ENCODE measurements at regions not wholly inside any gene's neighbourhood (a gene's known extent, or its start where the extent isn't known, plus 50 kb on each side); places are given as distances from the start of the nearest gene placed in this dataset.

DNA sequence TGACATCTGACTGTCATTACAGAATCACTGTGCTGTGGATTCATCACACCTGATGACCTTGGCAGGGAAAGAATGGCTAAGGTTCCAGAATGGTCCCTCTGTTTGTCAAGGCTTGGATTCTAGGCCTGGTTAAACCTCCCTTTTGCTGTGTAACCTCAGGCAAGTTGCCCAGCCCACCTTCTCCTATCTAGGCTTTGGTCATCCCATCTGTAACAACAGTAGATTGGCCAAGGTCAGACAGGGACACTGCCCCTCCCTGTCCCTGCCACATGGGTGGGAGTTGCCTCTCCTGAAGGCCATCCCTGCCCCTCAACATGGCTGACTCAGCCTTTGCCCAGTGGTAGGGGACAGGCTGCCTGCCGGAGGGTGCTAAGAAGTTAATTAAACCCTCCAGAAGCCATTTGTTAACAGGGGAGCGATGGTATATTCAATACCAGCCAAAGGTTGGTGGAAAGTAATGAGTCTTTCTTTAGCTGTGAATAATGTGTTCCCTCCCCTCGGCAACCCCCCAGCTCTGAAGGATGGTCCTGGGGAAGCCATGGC is 149.8 kb upstream of the PCBD1 start:
- TF ChIP-seq REST (IDR thresholded peaks at IDR 0.05; ENCODE audit: insufficient read depth in 1 of 2, low read depth in 2 of 2, low read length in 2 of 2) (no peak), POLR2AphosphoS5 (IDR thresholded peaks at IDR 0.05; ENCODE audit: low read depth, low read length) (no peak), FOXP2 (optimal IDR thresholded peaks at IDR 0.05; ENCODE audit: borderline replicate concordance, extremely low read depth, extremely low read length, insufficient read depth) (no peak), TAF1 (IDR thresholded peaks at IDR 0.05; ENCODE audit: borderline replicate concordance, insufficient read depth, low read length) (no peak), SIN3A (IDR thresholded peaks at IDR 0.05; ENCODE audit: borderline replicate concordance, insufficient read depth, low read length) (no peak)

Data from PFSK-1 (cell line).